ENCODE measurements at regions not wholly inside any gene's neighbourhood (a gene's known extent, or its start where the extent isn't known, plus 50 kb on each side); places are given as distances from the start of the nearest gene placed in this dataset.

DNA sequence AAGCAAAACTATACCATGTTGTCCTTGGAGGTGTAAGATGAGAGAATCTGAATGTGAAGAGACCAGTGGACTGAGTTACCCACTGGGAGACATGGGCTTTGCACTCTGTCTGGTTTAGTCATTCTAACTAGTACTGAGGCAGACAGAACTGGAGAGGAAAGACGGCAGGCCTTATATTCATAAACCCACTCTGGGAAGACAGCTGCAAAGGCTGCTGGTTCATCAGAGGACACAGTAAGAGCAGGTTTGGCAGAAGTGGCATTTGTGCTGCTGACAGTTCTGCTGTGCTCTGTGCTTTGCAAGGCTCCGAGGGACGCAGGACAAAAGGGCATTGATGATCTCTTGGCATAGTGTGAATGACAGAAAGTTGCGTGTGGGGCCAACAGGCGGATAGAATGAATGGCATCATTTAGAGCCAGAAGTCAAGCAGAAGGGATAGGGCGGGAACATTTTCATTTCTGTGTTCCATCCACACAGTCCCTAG, 142.3 kb upstream of the TENT5A start:
- no peak for TF ChIP-seq CTCF (IDR thresholded peaks at IDR 0.05)
- no peak for TF ChIP-seq POLR2A (IDR thresholded peaks at IDR 0.05)
